HUES6 (cell line): ENCODE measurements at regions not wholly inside any gene's neighbourhood (a gene's known extent, or its start where the extent isn't known, plus 50 kb on each side); places are given as distances from the start of the nearest gene placed in this dataset.
"Not testable (repeated sequence)": the region's sequence is repeated elsewhere in the genome, so short reads cannot be mapped to it uniquely, and the experiment has no call there.

Experiments used
- H3K27ac ChIP-seq: 2 replicates; pipeline ENCODE4 v1.7.0; 2013; ENCODE audit warnings: low read depth, mild to moderate bottlenecking, low read length, inconsistent platforms
- H3K27me3 ChIP-seq: 2 replicates; pipeline ENCODE4 v1.6.1; 2013; ENCODE audit warnings: low read length; ENCODE audit not compliant: control insufficient read depth, insufficient read depth
- H3K36me3 ChIP-seq: 2 replicates; pipeline ENCODE4 v1.6.1; 2013; ENCODE audit warnings: low read length; ENCODE audit not compliant: control insufficient read depth, insufficient read depth
- H3K4me1 ChIP-seq: 2 replicates; pipeline ENCODE4 v1.6.1; 2013; ENCODE audit warnings: low read length; ENCODE audit not compliant: control insufficient read depth, insufficient read depth
- H3K4me3 ChIP-seq: 2 replicates; pipeline ENCODE4 v1.5.1; 2013; ENCODE audit warnings: low read depth, low read length
- H3K9ac ChIP-seq: one replicate; pipeline ENCODE4 v1.6.1; 2013; ENCODE audit warnings: mild to moderate bottlenecking, low read length
- H3K9me3 ChIP-seq: 2 replicates; pipeline ENCODE4 v1.6.1; 2013; ENCODE audit warnings: low read depth, low read length; ENCODE audit not compliant: control insufficient read depth, insufficient read depth

GRCh38 chr5:15300141-15300540, 199.8 kb upstream of the FBXL7 start:
- Histone ChIP-seq H3K4me1 (no peaks in the 10 kb centered on the region), H3K27ac (no peak overlapping the region), H3K9me3 (no peaks in the 10 kb centered on the region), H3K36me3 (no peaks in the 10 kb centered on the region), H3K4me3 (no peak overlapping the region), H3K9ac (no peak overlapping the region), H3K27me3 (no peaks in the 10 kb centered on the region)

- Histone ChIP-seq H3K9me3 (peaks cover 6% of the 10 kb centered on the region; the same call in 1 of the 2 replicates), H3K4me1 (no peaks in the 10 kb centered on the region), H3K27me3 (no peaks in the 10 kb centered on the region), H3K4me3 (no peak overlapping the region), H3K9ac (no peak overlapping the region), H3K27ac (no peak overlapping the region), H3K36me3 (no peaks in the 10 kb centered on the region)
Measured at GRCh38 chr5:15290953-15291352, 209.0 kb upstream of the FBXL7 start.

GRCh38 chr5:15286650-15287049, 213.3 kb upstream of the FBXL7 start:
- H3K9ac ChIP-seq, result no peak overlapping the region
- H3K9me3 ChIP-seq, result peaks cover 5% of the 10 kb centered on the region; the same call in 1 of the 2 replicates
- H3K36me3 ChIP-seq, result no peaks in the 10 kb centered on the region
- H3K4me3 ChIP-seq, result no peak overlapping the region
- no peaks in the 10 kb centered on the region for H3K4me1 ChIP-seq
- no peak overlapping the region for H3K27ac ChIP-seq
- H3K27me3 ChIP-seq, result no peaks in the 10 kb centered on the region

GRCh38 chr5:15285901-15286583, 213.9 kb upstream of the FBXL7 start:
- Histone ChIP-seq H3K4me1 (no peaks in the 10 kb centered on the region), H3K9me3 (no peaks in the 10 kb centered on the region; the same call in 1 of the 2 replicates), H3K27me3 (no peaks in the 10 kb centered on the region), H3K36me3 (no peaks in the 10 kb centered on the region), H3K27ac (no peak overlapping the region), H3K9ac (no peak overlapping the region), H3K4me3 (no peak overlapping the region)

GRCh38 chr5:15284706-15285105, 215.3 kb upstream of the FBXL7 start:
- no peak overlapping the region for H3K4me3 ChIP-seq
- no peaks in the 10 kb centered on the region for H3K9me3 ChIP-seq
- H3K9ac ChIP-seq, result no peak overlapping the region
- no peaks in the 10 kb centered on the region for H3K4me1 ChIP-seq
- no peak overlapping the region for H3K27ac ChIP-seq
- no peaks in the 10 kb centered on the region for H3K36me3 ChIP-seq
- no peaks in the 10 kb centered on the region for H3K27me3 ChIP-seq

GRCh38 chr5:15283076-15283475, 216.9 kb upstream of the FBXL7 start:
- Histone ChIP-seq H3K27me3 (no peaks in the 10 kb centered on the region), H3K4me3 (no peak overlapping the region), H3K36me3 (no peaks in the 10 kb centered on the region), H3K4me1 (no peaks in the 10 kb centered on the region), H3K9me3 (no peaks in the 10 kb centered on the region), H3K9ac (no peak overlapping the region), H3K27ac (no peak overlapping the region)

GRCh38 chr5:15282611-15283010, 217.4 kb upstream of the FBXL7 start:
- H3K27me3 ChIP-seq, result no peaks in the 10 kb centered on the region
- H3K4me3 ChIP-seq, result no peak overlapping the region
- H3K36me3 ChIP-seq, result no peaks in the 10 kb centered on the region
- no peak overlapping the region for H3K27ac ChIP-seq
- no peaks in the 10 kb centered on the region for H3K9me3 ChIP-seq
- H3K9ac ChIP-seq, result no peak overlapping the region
- H3K4me1 ChIP-seq, result no peaks in the 10 kb centered on the region

GRCh38 chr5:15271596-15271995, 228.4 kb upstream of the FBXL7 start:
- H3K36me3 ChIP-seq, H3K27ac ChIP-seq, H3K27me3 ChIP-seq, H3K4me1 ChIP-seq, H3K9ac ChIP-seq, H3K9me3 ChIP-seq: not testable (repeated sequence)
- peak overlapping the region; percentile 28; the same call in 1 of the 2 replicates for H3K4me3 ChIP-seq

- H3K27ac ChIP-seq, result no peak overlapping the region
- H3K27me3 ChIP-seq, result no peaks in the 10 kb centered on the region
- no peaks in the 10 kb centered on the region for H3K4me1 ChIP-seq
- no peaks in the 10 kb centered on the region for H3K36me3 ChIP-seq
- H3K4me3 ChIP-seq, result no peak overlapping the region
- H3K9ac ChIP-seq, result no peak overlapping the region
- no peaks in the 10 kb centered on the region for H3K9me3 ChIP-seq
Measured at GRCh38 chr5:15267966-15268365, 232.0 kb upstream of the FBXL7 start.

- Histone ChIP-seq H3K27ac (no peak overlapping the region), H3K4me1 (no peaks in the 10 kb centered on the region), H3K36me3 (no peaks in the 10 kb centered on the region)
Measured at GRCh38 chr5:15266841-15267240, 233.1 kb upstream of the FBXL7 start.

GRCh38 chr5:15266229-15266628, 233.8 kb upstream of the FBXL7 start:
- H3K4me3 ChIP-seq, result no peak overlapping the region
- H3K9ac ChIP-seq, result no peak overlapping the region
- no peaks in the 10 kb centered on the region for H3K4me1 ChIP-seq

More at GRCh38 chr5:15266841-15267240, 233.1 kb upstream of the FBXL7 start:
- Histone ChIP-seq H3K9me3 (no peaks in the 10 kb centered on the region), H3K27me3 (no peaks in the 10 kb centered on the region), H3K9ac (no peak overlapping the region), H3K4me3 (no peak overlapping the region)

More at GRCh38 chr5:15266229-15266628, 233.8 kb upstream of the FBXL7 start:
- H3K9me3 ChIP-seq, result no peaks in the 10 kb centered on the region
- no peaks in the 10 kb centered on the region for H3K36me3 ChIP-seq
- H3K27ac ChIP-seq, result no peak overlapping the region
- H3K27me3 ChIP-seq, result no peaks in the 10 kb centered on the region
